ENCODE measurements at regions not wholly inside any gene's neighbourhood (a gene's known extent, or its start where the extent isn't known, plus 50 kb on each side); places are given as distances from the start of the nearest gene placed in this dataset.
"Not testable (repeated sequence)": the region's sequence is repeated elsewhere in the genome, so short reads cannot be mapped to it uniquely, and the experiment has no call there.

DNA sequence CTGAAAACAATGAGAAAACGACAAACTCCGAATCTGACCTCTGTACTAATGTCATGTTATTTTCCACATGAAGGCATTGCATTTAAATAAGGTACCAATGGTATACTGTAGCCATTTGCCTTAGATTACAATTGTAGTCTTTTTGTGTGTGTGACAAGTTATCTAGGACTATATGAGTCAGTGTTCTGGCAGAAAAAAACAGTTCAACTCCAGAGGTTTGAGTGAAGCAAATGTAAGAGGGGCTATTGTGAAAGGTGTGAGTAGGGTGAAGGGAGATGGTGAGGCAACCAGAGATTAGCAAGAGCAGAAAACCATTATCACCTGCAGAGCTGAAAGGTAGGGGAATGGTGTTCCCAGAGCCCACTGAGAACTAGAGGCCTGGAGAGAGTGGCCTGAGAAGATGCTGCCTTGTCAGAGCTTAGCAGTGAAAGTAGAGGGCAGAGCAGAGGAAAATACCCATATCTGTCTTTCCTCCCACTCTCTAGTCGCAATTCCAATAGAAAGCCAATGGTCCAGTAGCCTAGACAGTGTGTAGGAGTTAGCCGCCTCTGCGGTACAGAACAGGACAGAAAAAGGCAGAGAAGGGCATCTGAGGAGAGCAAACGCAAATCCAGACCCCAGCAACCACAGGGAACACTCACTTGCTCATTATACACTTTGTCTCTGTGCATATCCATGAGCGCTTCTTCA is 112.2 kb downstream of the DYRK2 start:
- no peak for DNase-seq

DNA sequence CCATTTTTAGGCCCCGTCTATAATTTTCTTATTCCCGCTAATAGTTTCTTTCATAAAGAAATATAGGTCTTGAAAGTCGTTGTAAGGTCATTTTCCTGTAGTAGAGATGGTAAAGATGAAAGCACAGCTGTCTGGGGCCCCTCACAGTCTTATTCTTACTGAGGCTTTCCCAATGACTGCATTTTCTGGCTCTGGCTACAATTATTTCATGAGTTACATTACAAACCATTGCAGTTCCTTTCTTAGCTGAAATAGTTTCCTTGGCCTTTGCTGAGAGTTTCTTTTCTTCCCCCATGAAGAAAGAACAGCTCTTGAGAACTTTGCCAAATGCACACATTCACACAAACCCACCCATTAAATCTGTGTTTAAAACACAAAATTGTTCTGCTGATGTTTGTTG is 113.0 kb downstream of the DYRK2 start:
- no peak for DNase-seq

DNA sequence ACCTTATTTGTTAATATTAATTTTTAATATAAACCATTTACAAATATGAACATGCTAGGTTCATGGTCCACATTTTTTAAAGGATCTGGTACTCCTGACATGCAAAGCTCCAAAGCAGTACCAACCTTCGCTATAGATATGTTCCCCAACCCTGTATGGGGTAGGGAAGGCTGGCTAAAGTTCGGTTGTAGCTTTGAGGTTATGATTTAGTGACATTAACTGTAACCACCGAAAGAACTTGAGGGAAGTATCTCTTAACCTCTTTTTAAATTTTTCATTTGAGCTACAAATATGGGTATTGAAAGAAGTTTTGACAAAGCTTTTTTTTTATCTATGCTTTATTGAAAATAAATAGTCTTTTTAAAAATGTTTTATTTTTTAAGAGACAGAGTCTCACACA is 115.5 kb downstream of the DYRK2 start:
- DNase-seq = no peak

DNA sequence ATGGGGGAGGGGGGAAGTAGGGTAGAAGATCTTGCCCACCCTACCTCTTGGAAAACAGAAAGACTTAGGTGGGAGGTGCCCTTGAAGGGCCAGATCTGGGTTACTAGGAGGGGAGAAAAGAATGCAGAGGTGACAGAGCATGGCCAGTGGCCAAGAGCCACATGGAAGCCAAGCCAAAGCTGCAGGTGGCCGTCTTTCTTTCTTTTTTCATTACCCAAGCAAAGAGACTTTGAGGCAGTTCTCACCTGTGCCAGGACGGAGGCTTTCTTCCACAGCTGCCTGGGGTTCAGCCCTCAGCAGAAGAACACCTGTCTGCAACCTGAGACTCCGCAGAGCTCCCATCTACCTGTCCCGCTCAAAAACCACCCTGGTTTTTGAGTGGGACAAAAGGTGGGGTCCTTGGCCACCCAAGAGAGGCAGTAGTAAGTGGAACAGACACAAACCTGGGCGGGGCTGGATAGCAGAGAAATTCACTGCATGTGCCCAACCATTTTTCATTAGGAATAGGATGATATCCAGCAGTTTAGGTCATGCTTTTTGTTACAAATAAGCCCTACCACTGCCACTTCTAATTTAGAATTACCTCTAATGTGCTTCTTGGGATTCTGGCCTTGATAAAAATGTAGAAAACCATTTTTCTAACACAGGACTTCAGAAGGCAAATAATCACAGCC is 116.5 kb downstream of the DYRK2 start:
- DNase-seq = no peak

DNA sequence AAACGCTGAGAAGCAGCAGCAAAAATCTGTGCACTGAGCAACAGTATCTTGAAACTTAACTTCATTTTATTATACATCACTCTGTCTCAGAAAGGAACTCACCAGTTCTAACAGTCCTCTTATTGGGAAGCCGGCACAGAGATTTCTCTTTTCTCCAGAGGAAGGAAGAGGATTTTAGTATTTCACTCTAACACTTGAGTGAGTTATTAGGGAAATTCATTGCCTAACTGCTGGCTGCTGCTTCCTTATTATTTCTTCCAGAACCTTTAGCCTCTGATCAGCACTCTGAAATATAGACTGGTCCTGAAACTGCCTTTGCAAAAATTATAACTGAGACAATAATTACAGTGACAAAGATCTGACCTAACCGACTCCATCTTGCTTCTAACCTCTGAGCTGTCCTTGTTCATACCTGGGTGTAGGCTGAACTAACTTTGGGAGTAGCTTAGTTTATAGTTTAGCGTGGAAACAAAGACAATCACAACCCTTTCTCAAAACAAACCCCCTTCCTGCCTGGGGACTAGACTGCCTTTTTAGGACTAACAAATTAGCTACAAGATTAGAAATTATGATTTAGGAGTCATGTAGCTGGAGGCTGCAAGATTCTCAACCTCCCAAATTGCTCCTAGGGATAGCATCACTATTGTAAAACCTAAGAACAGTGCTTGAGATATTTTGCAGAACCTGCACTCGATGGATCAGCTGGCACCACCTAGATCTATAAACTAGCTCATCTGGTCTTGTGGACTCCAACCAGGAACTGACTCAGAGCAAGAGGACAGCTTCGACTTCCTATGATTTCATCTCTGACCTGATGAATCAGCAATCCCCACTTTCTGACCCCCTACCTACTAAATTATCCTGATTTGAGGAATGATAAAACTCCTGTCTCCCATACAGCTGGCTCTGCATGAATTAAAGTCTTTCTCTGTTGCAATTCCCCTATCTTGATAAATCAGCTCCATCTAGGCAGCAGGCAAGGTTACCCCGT is 117.5 kb downstream of the DYRK2 start:
- DNase-seq = peak; percentile 88

DNA sequence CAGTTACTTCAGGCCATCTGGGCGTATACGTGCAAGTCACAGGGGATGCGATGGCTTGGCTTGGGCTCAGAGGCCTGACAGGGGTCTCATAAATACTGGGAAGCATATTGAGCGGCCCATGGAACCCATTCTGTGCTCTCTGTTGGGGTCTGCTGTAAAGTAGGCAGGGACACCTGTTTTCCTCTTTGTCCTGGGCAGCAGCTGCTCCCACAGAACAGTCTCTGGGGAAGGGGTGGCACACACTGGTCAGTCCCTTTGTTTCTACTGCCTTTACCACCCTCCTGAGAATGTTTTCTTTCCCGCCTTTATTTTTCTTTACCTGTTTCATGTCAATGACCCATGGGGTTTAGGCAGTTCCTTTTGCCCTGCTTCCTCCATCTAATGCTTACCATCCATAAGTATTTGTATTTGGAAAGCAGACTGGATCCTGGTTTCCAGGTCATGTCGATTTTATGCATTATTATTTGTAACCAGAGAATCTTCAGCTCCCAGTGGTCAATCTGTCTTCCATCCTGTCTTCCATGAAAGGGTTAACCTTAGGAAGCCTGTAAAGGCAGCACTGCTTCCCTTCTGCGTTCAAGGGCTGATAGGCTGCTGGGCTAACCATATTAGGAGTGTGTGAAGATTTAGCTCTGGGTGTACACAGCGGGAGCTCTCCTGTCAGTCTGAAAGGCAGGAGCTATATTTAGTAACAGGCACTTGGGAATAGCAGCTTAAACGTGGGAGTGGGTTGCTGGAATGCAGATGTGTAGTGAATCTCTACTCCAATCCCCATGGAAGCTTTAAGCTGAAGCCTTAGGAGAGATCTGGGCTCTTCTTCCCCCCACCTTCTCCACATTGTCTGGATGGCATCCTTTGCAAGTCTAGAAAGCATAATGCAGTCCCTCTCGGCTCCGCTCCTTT is 124.0 kb downstream of the DYRK2 start:
- peak; percentile 82 for DNase-seq

DNA sequence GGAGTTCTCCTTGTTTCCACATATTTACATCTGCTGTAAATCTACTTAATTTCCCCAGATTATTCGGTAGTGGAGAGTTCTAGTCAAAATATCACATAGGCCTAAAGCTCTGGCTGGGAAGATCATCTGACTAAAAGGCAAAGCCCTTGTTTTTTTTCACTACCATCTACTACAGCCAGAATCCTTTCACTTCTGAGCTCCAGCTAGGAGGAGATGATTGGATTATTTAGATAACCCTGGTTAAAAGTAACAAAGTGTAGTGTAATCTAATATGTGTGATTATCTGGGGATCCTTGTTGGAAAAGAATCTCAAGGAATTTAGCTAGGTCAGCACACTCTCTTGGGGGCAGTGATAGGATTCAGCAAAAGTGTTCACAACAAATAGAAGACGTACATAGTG is 125.4 kb downstream of the DYRK2 start:
- DNase-seq = peak; percentile 28

DNA sequence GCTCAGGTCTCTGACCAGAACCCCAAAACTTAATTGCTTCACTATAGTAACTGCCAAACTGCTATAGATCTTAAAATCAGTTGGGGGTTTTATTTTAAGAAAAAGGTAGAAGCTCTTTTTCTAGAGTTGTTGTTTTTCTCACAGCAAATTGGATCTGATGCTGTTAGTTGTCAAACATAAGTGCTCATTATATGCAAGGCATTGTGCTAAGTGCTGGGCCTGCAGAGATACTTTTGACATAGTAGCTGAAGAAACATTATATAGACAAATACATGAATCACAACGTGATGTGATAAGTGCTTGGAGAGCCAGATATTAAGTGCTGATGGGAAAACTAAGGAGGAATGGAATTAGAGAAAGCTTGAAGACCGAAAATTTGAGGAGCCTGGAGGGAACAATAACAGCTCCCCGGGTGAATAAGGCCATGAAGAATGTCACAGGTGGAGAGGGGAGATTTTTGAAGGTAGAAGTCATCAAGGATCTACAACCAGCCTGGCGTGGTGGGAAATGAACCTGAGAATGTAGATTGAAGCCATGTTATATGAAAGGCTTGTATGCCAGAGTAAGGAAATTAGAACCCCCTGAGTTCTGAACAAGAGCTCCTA is 126.5 kb downstream of the DYRK2 start:
- DNase-seq = no peak

DNA sequence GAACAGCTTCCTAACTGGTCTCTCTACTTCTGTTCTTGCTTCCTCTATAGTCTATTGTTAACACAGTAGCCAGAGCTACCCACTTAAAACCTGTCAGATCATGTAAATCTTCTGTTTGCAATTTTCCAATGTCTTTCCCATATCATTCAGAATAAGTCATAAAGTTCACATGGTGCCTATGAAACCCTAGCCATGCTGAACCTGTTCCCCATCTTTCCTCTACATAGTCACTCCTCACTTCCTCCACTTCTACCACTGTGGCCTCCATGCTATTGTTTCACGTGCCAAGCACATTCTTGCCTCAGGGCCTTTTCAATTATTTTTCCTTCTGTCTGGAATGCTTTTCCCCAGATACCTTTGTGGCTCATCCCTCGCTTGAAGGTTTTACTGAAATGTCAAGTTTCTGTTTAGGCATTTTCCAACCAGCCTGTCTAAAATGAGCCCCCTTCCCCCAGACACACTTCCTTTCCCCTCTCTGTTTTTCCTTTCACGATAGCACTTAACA is 132.1 kb downstream of the DYRK2 start:
- no peak for DNase-seq

DNA sequence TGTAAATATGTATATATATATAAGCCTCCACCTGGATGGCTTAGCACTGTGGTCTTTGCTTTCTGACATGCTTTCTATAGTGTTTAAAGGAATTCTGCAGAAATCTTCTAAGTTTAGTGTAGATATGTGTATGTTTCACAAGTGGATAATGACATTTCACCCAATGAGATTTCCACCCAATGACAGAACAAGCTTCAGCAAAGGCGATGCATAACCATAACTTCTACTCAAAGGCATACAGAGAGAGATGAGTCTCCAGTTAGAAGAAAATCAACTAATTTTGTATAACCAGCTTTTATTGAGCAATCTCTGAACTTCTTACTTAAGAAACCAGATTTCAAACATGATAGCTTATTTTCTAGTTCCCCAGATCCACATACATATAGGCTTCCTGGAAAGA is 134.0 kb downstream of the DYRK2 start:
- DNase-seq = no peak

DNA sequence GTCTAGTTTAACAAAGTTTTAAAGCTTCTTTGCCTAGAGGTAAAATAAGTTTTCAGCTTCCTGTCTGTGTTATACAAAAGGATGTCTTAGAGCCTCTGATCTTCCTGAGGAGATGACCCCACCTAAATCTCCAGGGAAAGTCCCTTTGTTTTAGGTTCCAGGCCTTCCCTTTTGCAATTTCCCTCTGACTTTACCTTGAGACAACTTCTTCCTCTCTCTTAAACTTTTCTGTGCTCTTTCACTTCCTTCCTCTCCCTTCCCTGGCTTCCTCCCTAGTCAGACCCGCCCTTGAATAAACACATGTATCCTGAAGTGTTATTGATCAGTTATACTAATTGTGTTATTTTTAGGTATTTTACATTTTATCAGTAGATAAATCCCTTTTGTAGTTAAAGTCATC is 134.8 kb downstream of the DYRK2 start:
- DNase-seq = no peak

DNA sequence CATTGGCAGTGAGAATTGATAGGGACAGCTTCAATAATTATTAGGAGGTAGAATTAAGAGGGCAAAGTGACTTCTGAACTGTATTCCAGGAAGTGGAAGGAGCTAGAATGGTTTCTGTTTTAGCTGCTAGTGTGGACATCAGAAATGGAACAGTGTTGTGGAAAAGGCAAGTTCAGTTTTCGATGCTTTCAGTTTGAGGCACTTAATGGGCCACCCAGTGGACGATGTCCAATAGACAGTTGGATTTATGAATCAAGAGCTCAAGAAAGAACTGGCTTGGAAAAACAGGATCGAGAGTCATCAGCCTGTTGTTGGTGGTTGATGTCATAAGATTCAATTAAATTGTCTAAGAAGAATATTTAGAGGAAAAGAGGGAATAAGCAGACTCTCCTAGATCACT is 136.3 kb downstream of the DYRK2 start:
- DNase-seq = no peak

DNA sequence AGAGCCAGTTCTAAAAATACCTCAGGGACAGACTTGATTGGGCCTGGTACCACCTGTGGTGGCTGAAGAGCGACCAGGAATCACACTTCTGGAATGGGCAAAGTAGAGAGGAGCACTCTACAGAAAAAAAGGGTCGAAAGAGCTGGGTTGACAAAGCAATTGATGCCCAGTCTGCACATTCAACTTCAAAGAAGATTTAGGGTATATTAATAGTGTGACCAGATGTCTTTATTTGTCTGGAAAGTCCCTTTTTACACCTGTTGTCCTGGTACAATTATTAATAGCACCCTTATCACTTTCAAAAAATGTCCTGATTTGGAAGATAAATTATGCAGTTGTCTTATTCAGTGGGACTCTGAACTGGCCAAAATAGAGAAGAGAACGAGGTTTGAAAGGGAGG is 137.5 kb downstream of the DYRK2 start:
- no peak for DNase-seq

DNA sequence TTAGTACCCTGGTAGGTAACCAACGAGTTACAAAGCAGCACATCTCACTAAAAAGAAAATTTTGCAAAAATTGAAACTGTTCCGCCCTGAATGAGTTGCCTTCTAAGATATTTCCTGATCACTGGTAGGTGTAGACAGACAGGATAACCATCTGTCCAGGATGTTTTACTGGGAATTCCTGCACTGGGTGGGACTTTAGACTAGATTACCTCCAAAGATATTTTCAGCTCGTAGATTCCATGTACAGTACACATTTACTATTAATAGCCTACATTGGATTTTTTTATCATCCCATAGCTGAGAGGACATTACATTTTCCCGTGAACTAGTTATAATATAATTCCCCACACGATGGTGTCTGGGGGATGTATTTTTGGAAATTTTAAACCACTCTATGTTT is 139.6 kb downstream of the DYRK2 start:
- DNase-seq = no peak

DNA sequence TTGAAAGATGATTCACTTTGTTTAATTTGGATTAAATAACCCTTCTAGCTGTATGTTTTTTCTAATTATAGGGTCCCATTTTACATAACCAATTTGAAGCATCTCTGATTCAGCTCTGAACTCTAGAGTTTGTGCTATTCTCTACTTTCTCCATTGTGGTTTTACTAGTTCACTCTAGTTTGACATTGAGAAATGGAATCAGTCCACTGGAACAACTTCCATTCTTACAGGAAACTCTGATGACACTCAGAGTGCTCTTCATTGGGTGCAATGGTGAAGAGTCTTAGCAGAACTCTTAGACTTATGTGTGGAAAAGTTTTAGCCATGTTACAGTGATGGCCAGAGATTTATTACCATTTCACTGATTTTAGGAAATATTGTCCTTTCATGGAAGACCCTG is 140.7 kb downstream of the DYRK2 start:
- DNase-seq = no peak

DNA sequence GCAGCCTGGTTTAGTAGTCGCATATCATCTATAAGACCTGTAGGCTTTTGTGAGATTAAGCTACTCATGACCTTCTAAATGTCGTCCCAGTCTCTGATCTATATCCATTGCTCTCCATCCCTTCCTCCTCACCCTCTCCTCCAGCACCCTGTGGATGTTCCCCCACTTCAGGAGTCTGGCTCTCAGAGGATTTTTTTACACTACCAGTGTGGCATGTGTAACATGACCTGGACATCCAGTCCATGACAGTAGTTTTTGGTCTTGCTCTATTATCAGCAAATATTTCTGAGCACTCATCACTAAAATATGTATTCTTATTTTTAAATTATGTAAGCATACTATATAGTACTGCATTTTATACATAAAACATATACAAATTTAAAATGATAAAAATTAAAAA is 142.1 kb downstream of the DYRK2 start:
- no peak for DNase-seq

DNA sequence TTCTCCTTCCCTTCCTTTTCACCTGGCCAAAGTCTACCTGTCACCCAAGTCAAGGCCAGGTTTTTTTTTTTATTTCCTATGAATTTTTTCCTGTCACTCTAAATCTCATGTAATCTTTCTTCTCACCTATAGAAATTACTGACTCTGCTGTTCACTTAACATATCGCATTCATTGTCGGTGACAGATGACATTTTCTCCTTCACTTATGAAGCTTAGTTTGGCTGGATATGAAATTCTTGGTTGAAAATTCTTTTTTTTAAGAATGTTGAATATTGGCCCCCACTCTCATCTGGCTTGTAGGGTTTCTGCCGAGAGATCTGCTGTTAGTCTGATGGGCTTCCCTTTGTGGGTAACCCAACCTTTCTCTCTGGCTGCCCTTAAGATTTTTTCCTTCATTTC is 142.8 kb downstream of the DYRK2 start:
- not testable (repeated sequence) for DNase-seq

DNA sequence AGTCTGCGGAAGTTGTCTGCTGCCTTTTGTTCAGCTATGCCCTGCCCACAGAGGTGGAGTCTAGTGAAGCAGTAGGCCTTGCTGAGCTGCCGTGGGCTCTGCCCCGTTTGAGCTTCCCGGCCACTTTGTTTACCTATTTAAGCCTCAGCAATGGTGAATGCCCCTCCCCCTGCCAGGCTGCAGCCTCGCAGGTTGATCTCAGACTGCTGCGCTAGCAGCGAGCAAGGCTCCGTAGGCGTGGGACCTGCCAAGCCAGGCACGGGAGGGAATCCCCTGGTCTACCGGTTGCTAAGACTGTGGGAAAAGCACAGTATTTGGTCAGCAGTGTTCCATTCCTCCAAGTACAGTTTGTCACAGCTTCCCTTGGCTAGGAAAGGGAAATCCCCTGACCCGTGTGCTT is 143.6 kb downstream of the DYRK2 start:
- no peak for DNase-seq

DNA sequence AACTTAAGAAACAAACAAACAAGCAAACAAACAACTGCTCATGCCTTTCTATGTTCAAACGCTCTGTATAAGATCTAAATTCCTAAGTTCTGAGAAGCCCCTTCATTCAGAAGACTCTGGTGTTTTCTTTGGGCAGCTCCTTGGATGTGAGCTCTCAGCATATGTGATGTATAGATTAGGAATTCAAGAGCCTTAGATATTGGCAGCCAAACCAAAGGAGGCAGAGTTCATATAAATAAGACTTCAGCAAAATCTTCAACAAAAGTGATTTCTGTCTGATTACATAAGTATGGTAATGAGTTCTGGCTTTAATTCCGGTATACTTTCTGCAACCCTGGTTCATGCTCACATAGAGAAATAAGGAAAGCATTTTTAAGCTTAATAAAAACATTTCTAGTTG is 145.6 kb downstream of the DYRK2 start:
- DNase-seq = peak; percentile 91

DNA sequence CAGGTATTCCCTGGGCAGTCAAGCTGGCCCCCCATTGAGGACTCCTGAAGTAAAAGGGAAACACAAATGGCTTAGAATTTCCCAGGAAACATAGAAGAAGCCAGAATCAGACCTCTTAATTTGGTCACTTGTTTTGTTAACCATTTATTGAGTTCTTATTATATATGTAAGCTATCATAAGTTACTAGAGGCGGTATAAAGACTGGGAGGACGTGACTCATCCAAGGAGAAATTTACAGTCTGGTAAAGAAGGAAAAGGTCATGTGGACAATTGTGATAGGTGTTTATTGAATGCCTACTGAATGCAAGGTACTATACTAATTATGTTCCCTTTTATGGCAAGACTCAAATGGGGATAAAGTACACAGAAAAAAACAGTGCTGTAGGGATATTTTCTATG is 146.7 kb downstream of the DYRK2 start:
- DNase-seq = no peak

DNA sequence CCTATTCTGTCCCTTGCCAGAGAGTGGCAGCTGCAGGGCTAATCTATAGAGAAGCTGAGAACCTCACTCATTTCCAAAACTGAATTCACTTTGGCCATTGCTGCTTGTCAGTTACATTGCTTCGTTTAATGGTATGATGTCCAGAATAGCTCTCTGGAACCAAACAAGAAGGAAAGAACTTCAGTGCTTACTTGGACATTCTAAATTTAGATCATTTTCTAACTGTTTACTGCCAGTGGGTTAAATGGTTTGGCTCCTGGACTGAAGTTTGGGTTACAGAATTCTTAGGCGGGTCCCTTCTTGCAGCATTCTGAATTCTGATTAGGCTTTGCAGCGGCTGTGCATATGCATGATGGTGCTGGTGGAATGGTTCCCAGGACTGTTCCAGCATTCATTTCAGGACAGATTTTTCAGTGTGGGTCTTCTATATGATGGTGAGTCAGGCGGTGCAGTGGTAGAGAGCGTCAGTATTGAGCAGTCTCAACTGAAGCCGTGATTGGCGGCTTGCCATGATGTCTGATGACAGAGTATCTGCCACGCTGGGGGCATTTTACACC is 148.7 kb downstream of the DYRK2 start:
- no peak for DNase-seq
